ENCODE measurements at regions not wholly inside any gene's neighbourhood (a gene's known extent, or its start where the extent isn't known, plus 50 kb on each side); places are given as distances from the start of the nearest gene placed in this dataset.

DNA sequence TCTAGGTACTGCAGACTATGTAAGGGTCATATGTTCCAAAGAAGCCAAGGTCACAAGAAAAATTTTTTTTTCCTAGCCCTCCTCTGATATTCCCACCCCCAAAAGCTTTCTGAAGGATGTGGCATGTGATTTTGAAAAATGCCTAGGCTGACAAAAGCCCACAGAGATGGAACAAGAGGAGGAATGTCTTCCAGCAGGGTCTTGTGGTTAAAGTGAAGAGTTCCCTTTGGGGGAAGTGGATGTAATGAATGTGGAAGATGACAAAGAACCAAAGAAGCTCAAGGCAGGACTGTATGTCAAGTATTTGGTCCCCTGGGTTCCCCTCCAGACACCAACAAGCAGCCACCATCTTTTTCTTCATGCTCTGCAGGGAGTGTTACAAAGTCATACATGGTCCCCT, 268.8 kb downstream of the BCOR start:
- DNase-seq (ENCODE audit: extremely low read depth in 1 of 11, low read depth in 9 of 11, low spot score in 4 of 11): no peak

- DNase-seq (ENCODE audit: extremely low read depth in 1 of 11, low read depth in 9 of 11, low spot score in 4 of 11): no peak
Observed at GRCh38 chrX:39829965-39830364, 267.8 kb downstream of the BCOR start.

- DNase-seq (ENCODE audit: extremely low read depth in 1 of 11, low read depth in 9 of 11, low spot score in 4 of 11): peak in 1 of 11 donors; percentile 31
Observed at GRCh38 chrX:39830414-39830813, 267.3 kb downstream of the BCOR start.

GRCh38 chrX:39832211-39832610, 265.5 kb downstream of the BCOR start:
- DNase-seq (ENCODE audit: extremely low read depth in 1 of 11, low read depth in 9 of 11, low spot score in 4 of 11): no peak

DNA sequence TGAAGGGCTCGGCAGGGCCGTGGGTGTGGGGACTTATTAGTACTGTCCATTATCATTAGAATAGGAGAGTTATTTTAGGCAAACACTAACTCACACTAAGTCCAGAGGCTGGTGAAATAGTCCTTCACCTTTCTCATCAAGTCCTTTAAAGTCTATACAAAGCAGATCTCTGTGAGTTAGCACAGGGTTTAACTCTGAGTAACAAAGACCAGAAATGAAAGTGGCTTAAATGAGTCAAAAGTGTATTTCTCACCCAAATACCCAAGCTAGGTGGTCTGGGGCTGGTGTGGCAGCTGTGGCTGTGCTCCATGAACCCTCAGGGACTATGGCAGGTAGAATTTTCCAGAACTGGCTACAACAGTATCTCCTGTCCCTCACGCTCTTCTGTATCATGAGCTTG, 263.2 kb downstream of the BCOR start:
- no peak for DNase-seq (ENCODE audit: extremely low read depth in 1 of 11, low read depth in 9 of 11, low spot score in 4 of 11)

- DNase-seq (ENCODE audit: extremely low read depth in 1 of 11, low read depth in 9 of 11, low spot score in 4 of 11): no peak
Observed at GRCh38 chrX:39835241-39835640, 262.5 kb downstream of the BCOR start.

GRCh38 chrX:39835776-39836175, 262.0 kb downstream of the BCOR start:
- DNase-seq (ENCODE audit: extremely low read depth in 1 of 11, low read depth in 9 of 11, low spot score in 4 of 11): no peak

DNA sequence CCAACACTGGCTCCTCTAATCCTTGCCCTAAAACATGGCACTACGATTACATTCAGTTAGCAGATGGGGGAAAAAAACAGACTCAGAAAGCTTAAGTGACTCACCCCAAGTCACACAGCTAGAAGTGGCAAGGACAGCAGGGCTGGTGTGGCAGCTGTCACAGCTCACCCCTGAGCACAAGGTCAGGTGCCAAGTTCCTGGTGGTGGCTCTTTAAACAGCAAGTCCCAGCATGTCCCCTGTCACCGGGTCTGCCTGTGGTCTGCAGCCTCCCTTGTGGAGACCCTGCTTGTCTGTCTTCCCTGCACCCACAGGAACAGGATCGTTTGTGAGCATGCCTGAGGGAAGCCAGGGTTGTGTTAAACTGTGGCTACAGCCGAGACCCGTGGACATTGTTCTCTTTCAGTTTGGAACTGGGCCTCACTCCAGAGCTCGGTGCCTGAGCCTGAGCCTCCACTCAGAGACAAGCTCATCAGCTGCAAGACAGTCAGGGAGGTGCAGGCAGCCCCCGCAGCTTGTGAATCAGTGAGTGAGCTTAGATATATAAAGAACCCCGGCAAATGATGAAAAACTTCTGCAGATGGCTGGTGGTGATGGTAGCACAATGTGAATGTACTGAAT, 260.8 kb downstream of the BCOR start:
- DNase-seq (ENCODE audit: extremely low read depth in 1 of 11, low read depth in 9 of 11, low spot score in 4 of 11): no peak

DNA sequence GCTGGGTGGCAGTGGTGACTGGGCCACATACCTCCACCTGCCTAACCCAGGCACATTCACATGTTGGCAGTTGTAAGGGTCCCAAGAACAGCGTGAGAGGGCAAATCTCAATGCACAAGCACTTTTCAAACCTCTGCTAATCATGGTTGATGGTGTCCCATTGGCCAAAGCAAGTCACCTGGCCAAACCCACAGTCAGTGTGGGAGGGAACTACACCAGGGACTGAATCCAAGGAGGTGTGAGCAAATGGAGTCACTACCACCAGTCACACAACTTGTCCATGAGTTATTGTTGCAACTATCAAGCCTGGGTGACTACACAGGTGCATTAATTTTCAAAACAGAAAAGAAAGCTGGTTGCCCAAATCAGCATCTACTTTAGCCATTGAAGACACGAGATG, 260.1 kb downstream of the BCOR start:
- no peak for DNase-seq (ENCODE audit: extremely low read depth in 1 of 11, low read depth in 9 of 11, low spot score in 4 of 11)

- no peak for DNase-seq (ENCODE audit: extremely low read depth in 1 of 11, low read depth in 9 of 11, low spot score in 4 of 11)
Observed at GRCh38 chrX:39839371-39839770, 258.4 kb downstream of the BCOR start.

- DNase-seq (ENCODE audit: extremely low read depth in 1 of 11, low read depth in 9 of 11, low spot score in 4 of 11): no peak
Observed at GRCh38 chrX:39840133-39840532, 257.6 kb downstream of the BCOR start.

DNA sequence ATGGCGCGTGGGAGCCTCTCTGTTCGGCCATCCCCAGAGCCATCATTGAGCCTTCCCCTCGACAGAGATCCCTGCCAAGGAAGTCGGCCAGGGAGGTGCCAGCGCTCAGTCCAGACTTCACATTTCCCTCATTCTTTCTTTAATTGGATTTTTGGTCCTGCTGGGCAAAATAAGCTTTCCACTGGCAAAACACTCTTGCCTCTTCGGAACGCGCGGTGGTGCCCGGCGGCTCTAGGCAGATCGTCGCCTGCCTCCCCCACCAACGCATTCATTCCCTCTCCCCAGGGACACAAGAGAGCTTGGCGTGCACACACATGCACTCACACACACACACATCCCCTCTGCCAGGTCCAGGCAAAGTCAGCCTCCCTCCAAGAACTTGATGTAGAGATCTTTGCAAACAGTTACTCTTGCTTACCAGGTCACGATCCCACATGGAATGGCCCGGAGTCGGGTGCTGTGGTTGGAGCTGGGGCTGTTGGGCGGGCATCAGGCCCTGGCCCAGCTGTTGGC, 257.1 kb downstream of the BCOR start:
- DNase-seq (ENCODE audit: extremely low read depth in 1 of 11, low read depth in 9 of 11, low spot score in 4 of 11): no peak

GRCh38 chrX:39841604-39842003, 256.2 kb downstream of the BCOR start:
- DNase-seq (ENCODE audit: extremely low read depth in 1 of 11, low read depth in 9 of 11, low spot score in 4 of 11): no peak

DNA sequence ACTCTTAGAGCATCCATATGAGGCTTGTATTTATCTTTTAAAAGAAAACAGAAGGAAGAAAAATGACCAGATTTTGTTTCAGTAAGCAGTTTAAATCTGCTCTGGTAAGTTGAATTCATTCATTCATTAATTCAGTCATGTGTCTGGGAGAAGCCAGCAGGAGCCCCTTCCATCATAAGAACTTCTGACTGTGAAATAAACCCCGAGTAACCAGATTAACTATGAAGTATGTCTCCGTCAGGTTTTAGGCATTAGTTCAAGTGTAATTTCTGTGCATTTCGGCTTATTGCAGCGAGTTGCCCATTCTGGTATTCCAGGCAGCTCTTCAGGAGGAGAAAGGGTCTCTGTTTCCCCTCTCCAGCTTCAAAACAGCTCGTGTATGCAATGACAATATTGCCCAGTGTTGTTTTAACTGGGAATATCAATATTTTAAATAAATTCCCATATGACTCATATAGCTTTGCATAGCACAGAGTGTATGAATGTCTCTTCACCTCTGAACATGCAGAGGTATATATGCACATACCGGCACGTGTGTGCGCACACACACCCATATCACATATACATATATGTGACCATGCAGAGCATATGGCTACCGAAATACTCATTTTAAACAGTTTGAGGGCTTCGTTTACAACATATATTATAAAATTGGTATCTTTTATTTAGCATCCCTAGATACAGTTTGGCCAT, 255.3 kb downstream of the BCOR start:
- no peak for DNase-seq (ENCODE audit: extremely low read depth in 1 of 11, low read depth in 9 of 11, low spot score in 4 of 11)

- DNase-seq (ENCODE audit: extremely low read depth in 1 of 11, low read depth in 9 of 11, low spot score in 4 of 11): no peak
Observed at GRCh38 chrX:39843318-39843717, 254.4 kb downstream of the BCOR start.

- no peak for DNase-seq (ENCODE audit: extremely low read depth in 1 of 11, low read depth in 9 of 11, low spot score in 4 of 11)
Observed at GRCh38 chrX:39845233-39845632, 252.5 kb downstream of the BCOR start.

DNA sequence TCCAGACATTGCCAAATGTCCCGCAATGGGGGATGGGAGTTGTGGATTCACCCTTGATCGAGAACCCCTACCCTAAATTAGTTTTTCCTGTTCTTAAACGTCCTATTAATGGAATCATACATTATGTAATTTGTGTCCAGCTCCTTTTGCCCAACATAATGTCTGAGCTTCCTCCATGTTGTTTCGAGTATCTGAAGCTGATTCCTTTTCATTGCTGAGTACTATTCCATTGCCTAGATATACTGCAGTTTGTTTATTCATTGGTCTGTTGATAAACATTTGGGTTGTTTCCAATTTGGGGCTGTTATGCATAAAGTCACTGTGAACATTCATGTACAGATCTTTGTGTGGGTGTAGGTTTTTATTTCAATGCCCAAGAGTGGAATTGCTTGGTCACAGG, 251.3 kb downstream of the BCOR start:
- no peak for DNase-seq (ENCODE audit: extremely low read depth in 1 of 11, low read depth in 9 of 11, low spot score in 4 of 11)

DNA sequence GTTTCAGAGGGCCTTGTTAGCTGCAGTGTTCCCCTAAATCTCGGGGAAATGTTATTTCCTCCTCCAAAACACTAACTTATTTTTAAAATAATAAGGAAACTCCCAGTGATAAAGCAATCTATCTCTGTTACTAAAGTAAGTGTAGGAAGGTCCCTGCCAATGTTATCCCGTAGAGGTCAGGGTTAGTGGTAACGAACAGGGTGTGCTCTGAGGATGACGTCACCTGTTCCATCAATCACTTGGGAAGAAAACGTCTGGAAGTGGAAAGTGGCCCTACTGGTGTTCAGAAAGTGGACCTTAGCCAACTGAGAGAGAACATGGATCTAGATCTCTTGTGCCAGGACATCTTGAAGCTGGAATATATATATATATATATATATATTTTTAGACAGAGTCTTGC, 249.5 kb downstream of the BCOR start:
- no peak for DNase-seq (ENCODE audit: extremely low read depth in 1 of 11, low read depth in 9 of 11, low spot score in 4 of 11)

DNA sequence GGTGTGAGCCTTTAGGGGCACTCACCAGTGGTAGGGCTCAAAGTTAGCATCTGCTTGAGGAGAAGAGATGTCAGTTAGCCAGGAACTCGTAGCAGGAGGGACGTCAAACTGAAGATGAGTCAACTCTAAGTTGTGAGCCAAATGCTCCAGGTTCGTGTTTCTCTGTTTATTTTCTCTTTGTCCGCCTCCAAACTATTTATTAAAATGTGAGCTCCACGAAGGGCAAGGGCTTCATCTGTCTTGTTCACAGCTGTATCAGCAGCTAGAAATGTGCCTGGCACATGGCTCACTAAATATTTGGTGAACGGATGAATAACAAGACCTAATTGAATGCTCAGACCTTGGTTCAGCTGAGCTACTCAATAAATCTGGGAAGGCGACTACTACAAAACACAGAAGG, 248.9 kb downstream of the BCOR start:
- no peak for DNase-seq (ENCODE audit: extremely low read depth in 1 of 11, low read depth in 9 of 11, low spot score in 4 of 11)

GRCh38 chrX:39850209-39850608, 247.5 kb downstream of the BCOR start:
- no peak for DNase-seq (ENCODE audit: extremely low read depth in 1 of 11, low read depth in 9 of 11, low spot score in 4 of 11)

- DNase-seq (ENCODE audit: extremely low read depth in 1 of 11, low read depth in 9 of 11, low spot score in 4 of 11): no peak
Observed at GRCh38 chrX:39850630-39851152, 247.1 kb downstream of the BCOR start.

Measured in renal cortex interstitium (tissue), 11 donors.